Stomach (tissue), 4 donors: ENCODE measurements at regions not wholly inside any gene's neighbourhood (a gene's known extent, or its start where the extent isn't known, plus 50 kb on each side); places are given as distances from the start of the nearest gene placed in this dataset.

Experiments
- CTCF ChIP-seq, 7 experiments: fragments of 450-650 bp in 4 of 7; fragments of 200-600 bp in 3 of 7; sonication (generic) in 3 of 7; IDR thresholded peaks; one replicate each; pipeline ENCODE4 v1.5.1; 2016 to 2019; ENCODE audit warnings: antibody characterized with exemption in 7 of 7, control low read depth in 2 of 7, mild to moderate bottlenecking in 1 of 7
- EP300 ChIP-seq: sonication (generic); formaldehyde crosslinking; IDR thresholded peaks from one replicate; pipeline ENCODE4 v1.6.1; 2017; ENCODE audit warnings: antibody characterized with exemption
- POLR2A ChIP-seq, 4 donors: fragments of 450-650 bp; IDR thresholded peaks; one replicate each; pipeline ENCODE4 v1.6.1; 2016; ENCODE audit warnings: antibody characterized with exemption in 4 of 4, control low read depth in 2 of 4, mild to moderate bottlenecking in 1 of 4, moderate library complexity in 1 of 4
- POLR2AphosphoS5 ChIP-seq, 3 donors: sonication (generic); formaldehyde crosslinking; IDR thresholded peaks; one replicate each; pipeline ENCODE4 v1.6.1; 2016; ENCODE audit warnings: antibody characterized with exemption in 3 of 3

- TF ChIP-seq CTCF (IDR thresholded peaks at IDR 0.05) = no peak
- no peak for TF ChIP-seq POLR2AphosphoS5 (IDR thresholded peaks at IDR 0.05)
- no peak for TF ChIP-seq POLR2A (IDR thresholded peaks at IDR 0.05)
- TF ChIP-seq EP300 = no peak
Measured at GRCh38 chr13:103517768-103518102, 451.5 kb upstream of the SLC10A2 start.
